Stimulated activated effector memory CD8-positive, alpha-beta T cell treated with anti-CD3 and anti-CD28 coated beads, Interleukin-12 subunit alpha, Interleukin-12 subunit beta, amount 100 ng/mL, for 72 hours (primary cell): ENCODE measurements at regions not wholly inside any gene's neighbourhood (a gene's known extent, or its start where the extent isn't known, plus 50 kb on each side); places are given as distances from the start of the nearest gene placed in this dataset.
A peak's percentile ranks its signal among the peaks of the same experiment; 100 is the strongest.
"Not testable (repeated sequence)": the region's sequence is repeated elsewhere in the genome, so short reads cannot be mapped to it uniquely, and the experiment has no call there.

ENCODE experiments used
- ATAC-seq: fragments of 150-1000 bp; cut with Tn5 transposase; 2 replicates; pipeline ENCODE4 v1.10.0; 2021
- DNase-seq, 2 donors: peaks; one replicate each; pipeline ENCODE4 v3.0.0; 2021 to 2022; ENCODE audit warnings: low spot score in 2 of 2
- H3K27ac Mint-ChIP-seq: one replicate; pipeline ENCODE4 v1.8.0; 2022; ENCODE audit warnings: mild to moderate bottlenecking, mixed read lengths
- H3K36me3 Mint-ChIP-seq: one replicate; pipeline ENCODE4 v1.8.0; 2022; ENCODE audit warnings: mild to moderate bottlenecking, mixed read lengths
- H3K4me1 Mint-ChIP-seq: one replicate; pipeline ENCODE4 v1.8.0; 2022; ENCODE audit warnings: mixed read lengths
- H3K4me3 Mint-ChIP-seq: one replicate; pipeline ENCODE4 v1.8.0; 2022; ENCODE audit warnings: mild to moderate bottlenecking, mixed read lengths
- H3K9me3 Mint-ChIP-seq: one replicate; pipeline ENCODE4 v1.8.0; 2022; ENCODE audit warnings: mixed read lengths

GRCh38 chr14:24700511-24700910 is 66.5 kb upstream of the GZMB start:
- H3K9me3 Mint-ChIP-seq, result no peaks in the 10 kb centered on the region
- no peak for DNase-seq
- H3K27ac Mint-ChIP-seq, result no peak overlapping the region
- no peak overlapping the region for H3K4me3 Mint-ChIP-seq
- ATAC-seq, result no peak
- no peaks in the 10 kb centered on the region for H3K36me3 Mint-ChIP-seq
- H3K4me1 Mint-ChIP-seq, result peaks cover 22% of the 10 kb centered on the region

- H3K4me1 Mint-ChIP-seq, result peaks cover 16% of the 10 kb centered on the region
- DNase-seq (no peak), ATAC-seq (no peak)
- H3K9me3 Mint-ChIP-seq, result no peaks in the 10 kb centered on the region
- no peaks in the 10 kb centered on the region for H3K36me3 Mint-ChIP-seq
- H3K4me3 Mint-ChIP-seq, result no peak overlapping the region
- no peak overlapping the region for H3K27ac Mint-ChIP-seq
Observed at GRCh38 chr14:24699052-24699451, 65.1 kb upstream of the GZMB start.

GRCh38 chr14:24696280-24696920 is 62.4 kb upstream of the GZMB start:
- H3K4me3 Mint-ChIP-seq, H3K27ac Mint-ChIP-seq, DNase-seq, H3K9me3 Mint-ChIP-seq, ATAC-seq, H3K36me3 Mint-ChIP-seq: not testable (repeated sequence)
- H3K4me1 Mint-ChIP-seq, result peaks cover 38% of the 10 kb centered on the region

- no peaks in the 10 kb centered on the region for H3K9me3 Mint-ChIP-seq
- peaks cover 9% of the 10 kb centered on the region for H3K36me3 Mint-ChIP-seq
- H3K4me1 Mint-ChIP-seq, result peaks cover 44% of the 10 kb centered on the region
- ATAC-seq, result peak; percentile 8
- no peak overlapping the region for H3K27ac Mint-ChIP-seq
- H3K4me3 Mint-ChIP-seq, result no peak overlapping the region
- DNase-seq, result peak in 1 of 2 donors; percentile 58
Observed at GRCh38 chr14:24695265-24696241, 61.6 kb upstream of the GZMB start.

GRCh38 chr14:24694680-24695079 is 60.7 kb upstream of the GZMB start:
- Mint-ChIP-seq H3K27ac (no peak overlapping the region), H3K4me1 (peaks cover 43% of the 10 kb centered on the region), H3K4me3 (no peak overlapping the region), H3K36me3 (peaks cover 9% of the 10 kb centered on the region), H3K9me3 (no peaks in the 10 kb centered on the region)
- ATAC-seq (peak; percentile 44), DNase-seq (peak in 1 of 2 donors; percentile 62)

GRCh38 chr14:24693983-24694382 is 60.0 kb upstream of the GZMB start:
- Mint-ChIP-seq H3K36me3 (peaks cover 9% of the 10 kb centered on the region), H3K4me3 (peak overlapping the region; percentile 53), H3K4me1 (peaks cover 40% of the 10 kb centered on the region), H3K9me3 (no peaks in the 10 kb centered on the region), H3K27ac (peak overlapping the region; percentile 87)
- no peak for DNase-seq
- ATAC-seq, result no peak

- H3K4me1 Mint-ChIP-seq, result peaks cover 42% of the 10 kb centered on the region
- DNase-seq, result no peak
- H3K27ac Mint-ChIP-seq, result peak overlapping the region; percentile 87
- peaks cover 9% of the 10 kb centered on the region for H3K36me3 Mint-ChIP-seq
- H3K9me3 Mint-ChIP-seq, result no peaks in the 10 kb centered on the region
- no peak for ATAC-seq
- peak overlapping the region; percentile 53 for H3K4me3 Mint-ChIP-seq
Observed at GRCh38 chr14:24693353-24693737, 59.4 kb upstream of the GZMB start.

- no peaks in the 10 kb centered on the region for H3K9me3 Mint-ChIP-seq
- peaks cover 44% of the 10 kb centered on the region for H3K4me1 Mint-ChIP-seq
- H3K27ac Mint-ChIP-seq, result peak overlapping the region; percentile 87
- peak; percentile 43 to 85 for DNase-seq
- H3K36me3 Mint-ChIP-seq, result peaks cover 9% of the 10 kb centered on the region
- peak overlapping the region; percentile 53 for H3K4me3 Mint-ChIP-seq
- peak; percentile 92 for ATAC-seq
Observed at GRCh38 chr14:24692382-24693352, 58.7 kb upstream of the GZMB start.

- Mint-ChIP-seq H3K36me3 (peaks cover 9% of the 10 kb centered on the region), H3K4me3 (no peak overlapping the region), H3K9me3 (no peaks in the 10 kb centered on the region), H3K27ac (no peak overlapping the region), H3K4me1 (peaks cover 46% of the 10 kb centered on the region)
- DNase-seq, result peak in 1 of 2 donors; percentile 62
- ATAC-seq, result no peak
Observed at GRCh38 chr14:24690492-24690891, 56.5 kb upstream of the GZMB start.

GRCh38 chr14:24688030-24688658 is 54.2 kb upstream of the GZMB start:
- ATAC-seq (no peak), DNase-seq (no peak)
- H3K27ac Mint-ChIP-seq, result no peak overlapping the region
- H3K4me1 Mint-ChIP-seq, result peaks cover 48% of the 10 kb centered on the region
- peaks cover 7% of the 10 kb centered on the region for H3K36me3 Mint-ChIP-seq
- no peaks in the 10 kb centered on the region for H3K9me3 Mint-ChIP-seq
- H3K4me3 Mint-ChIP-seq, result no peak overlapping the region
